DMS53 treated with DMSO at 0.1 percent for 48 hours (cell line): ENCODE measurements at regions not wholly inside any gene's neighbourhood (a gene's known extent, or its start where the extent isn't known, plus 50 kb on each side); places are given as distances from the start of the nearest gene placed in this dataset.
"Not testable (repeated sequence)": the region's sequence is repeated elsewhere in the genome, so short reads cannot be mapped to it uniquely, and the experiment has no call there.

ENCODE experiments used
- DNase-seq: peaks from one replicate; lab custom pipeline; 2025; ENCODE audit not compliant: unreplicated experiment; lab: John Stamatoyannopoulos, UW

DNA sequence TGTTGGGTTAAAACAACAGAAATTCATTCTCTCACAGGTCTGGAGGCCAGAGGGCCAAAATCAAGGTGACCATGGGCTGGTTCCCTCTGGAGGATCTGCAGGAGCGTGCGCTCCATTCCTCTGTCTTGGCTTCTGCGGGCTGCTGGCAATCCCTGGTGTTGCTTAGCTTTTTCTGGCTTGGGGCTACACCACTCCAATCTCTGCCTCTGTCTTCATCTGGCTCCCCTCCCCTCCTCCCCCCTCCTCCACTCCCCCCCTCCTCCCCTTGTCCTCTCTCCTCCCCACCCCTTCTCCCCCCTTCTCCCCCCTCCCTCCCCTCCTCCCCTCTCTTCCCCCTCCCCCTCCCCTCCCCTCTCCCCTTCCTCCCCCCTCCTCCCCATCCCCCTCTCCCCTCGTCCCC is 321.3 kb upstream of the ARID1B start:
- no peak for DNase-seq

DNA sequence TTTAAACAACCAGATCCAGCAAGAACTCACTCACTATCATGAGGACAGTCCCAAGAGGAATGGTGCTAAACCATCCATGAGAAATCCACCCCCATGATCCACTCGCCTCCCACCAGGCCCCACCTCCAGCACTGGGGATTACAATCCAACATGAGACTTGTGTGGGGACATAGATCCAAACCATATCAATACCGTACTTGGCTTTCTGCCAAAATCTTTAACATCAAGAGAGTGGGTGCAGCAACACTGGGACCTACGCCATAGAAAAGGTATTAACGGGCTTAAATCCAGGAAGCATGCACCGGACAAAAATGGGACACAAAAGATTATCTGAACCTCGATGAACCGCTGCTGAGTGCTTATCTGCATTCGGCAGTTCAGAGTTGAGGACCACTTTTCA is 322.3 kb upstream of the ARID1B start:
- DNase-seq = no peak

DNA sequence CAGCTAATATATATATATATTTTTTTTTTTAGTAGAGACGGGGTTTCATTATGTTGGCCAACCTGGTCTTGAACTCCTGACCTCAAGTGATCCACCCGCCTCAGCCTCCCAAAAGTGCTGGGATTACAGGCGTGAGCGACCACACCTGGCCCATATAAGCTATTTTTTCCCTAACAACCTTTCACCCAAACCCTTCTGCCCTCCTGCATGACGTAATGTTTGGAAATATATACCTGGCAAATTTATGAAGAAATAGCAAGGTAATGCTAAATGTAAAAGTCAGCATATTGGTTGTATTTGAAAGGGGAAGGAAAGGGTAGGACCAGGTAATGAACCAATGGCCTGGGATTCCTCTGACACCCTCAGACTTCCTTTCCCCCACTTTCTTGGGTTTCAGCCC is 325.5 kb upstream of the ARID1B start:
- no peak for DNase-seq

DNA sequence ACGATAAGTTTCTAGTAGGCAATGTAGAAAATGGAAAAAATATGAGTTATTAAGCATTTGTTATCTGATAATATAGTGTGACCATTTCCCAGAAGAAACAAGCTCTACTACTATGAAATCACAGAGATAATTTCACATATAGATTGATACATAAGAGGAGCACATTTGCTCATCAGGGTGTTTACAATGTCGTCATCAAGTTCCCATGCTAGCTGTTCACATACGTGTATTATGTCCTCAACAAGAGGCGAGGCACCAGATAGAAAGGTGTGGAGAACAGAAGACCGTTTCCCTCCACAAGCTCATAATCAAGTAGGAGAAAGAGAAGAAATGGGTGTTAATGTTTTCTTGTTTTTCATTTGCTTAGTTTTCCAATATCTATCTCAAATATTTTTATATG is 326.1 kb upstream of the ARID1B start:
- DNase-seq = no peak

DNA sequence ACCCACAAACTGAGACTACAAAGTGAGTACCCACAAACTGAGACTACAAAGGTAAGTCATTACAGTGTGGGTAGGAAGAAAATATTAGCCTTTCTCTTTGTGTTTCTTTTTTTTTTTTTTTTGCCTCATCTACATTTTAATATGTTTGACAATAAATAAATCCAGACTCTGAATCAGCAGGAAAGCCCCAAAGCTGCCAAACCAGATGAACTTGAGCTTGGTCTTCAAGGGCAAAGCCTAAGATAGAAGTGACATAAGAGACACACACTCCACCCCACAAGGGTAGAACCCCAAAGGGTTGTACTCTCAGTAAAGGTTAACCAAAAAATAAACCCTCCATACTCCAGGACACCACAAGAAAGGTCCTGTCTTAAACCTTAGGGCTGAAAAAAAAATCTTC is 326.8 kb upstream of the ARID1B start:
- DNase-seq = no peak

DNA sequence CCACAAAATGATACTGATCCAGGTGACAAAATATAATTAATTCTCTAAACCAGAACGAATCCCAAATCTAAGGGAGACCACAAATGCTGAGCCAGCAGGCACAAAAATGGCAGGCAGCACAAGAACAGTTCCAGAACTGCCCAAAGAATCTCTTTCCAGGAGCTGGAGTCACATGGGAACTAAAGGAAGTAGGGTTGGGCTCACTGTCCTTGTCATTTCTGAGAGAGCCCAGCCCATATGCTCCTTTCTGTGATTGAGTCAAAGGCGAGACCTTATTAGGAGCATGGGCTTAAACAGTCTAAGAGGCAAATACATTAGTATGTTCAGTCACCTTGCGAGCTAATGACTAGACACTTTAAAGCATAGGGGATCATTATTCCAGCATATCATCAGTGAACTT is 327.6 kb upstream of the ARID1B start:
- no peak for DNase-seq

DNA sequence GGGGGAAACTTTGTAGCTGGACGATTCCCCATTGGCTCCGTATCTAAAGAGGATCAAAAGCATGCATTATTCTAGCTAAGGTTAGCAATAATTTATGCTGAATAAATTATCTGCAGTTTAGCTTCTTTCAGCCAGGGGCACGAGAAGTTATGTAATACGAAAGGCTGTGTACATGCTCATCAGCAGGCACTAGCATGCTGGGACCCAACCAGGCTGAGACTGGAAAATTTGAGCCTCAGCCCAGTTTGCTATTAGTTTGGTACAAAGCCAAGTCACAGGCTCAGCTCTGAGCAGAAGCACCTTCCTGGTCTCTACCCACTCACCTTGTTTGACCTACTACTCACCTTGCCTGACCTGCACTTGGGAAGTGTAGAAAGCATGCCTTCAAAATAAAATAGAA is 328.1 kb upstream of the ARID1B start:
- DNase-seq = no peak

DNA sequence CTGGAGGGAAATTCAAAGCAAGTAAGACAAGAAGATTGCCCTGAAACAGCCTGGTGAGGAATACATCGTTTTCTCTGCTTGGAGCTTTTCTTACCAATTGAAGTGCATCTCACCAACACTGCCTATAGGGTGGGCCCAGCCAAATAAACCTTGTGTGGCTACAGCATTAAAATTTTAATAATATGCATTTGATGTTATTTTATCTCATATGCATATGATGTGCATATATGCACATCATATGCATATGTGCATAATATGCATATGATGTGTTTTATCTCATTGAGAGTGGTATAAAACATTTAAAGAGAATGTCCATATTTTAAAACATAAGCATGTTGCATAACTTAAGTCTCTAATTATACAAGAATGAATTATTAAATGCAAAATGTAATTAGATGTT is 328.6 kb upstream of the ARID1B start:
- DNase-seq = no peak

DNA sequence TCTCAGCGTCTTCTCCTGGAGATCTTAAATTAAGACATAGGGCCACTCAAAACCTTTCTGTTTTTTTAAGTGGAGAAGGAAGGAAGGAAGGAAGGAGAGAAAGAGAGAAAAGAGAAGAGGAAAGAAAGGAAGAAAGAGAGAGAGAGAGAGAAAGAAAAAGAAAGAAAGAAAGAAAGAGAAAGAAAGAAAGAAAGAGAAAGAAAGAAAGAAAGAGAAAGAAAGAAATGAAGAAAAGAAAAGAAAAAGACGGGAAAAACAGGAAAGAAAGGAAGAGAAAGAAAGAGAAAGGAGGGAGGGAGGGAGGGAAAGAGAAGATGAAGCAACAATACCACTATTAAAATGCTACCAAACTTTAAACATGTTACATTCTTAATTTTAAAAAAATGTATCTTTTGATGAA is 336.5 kb upstream of the ARID1B start:
- DNase-seq = no peak

DNA sequence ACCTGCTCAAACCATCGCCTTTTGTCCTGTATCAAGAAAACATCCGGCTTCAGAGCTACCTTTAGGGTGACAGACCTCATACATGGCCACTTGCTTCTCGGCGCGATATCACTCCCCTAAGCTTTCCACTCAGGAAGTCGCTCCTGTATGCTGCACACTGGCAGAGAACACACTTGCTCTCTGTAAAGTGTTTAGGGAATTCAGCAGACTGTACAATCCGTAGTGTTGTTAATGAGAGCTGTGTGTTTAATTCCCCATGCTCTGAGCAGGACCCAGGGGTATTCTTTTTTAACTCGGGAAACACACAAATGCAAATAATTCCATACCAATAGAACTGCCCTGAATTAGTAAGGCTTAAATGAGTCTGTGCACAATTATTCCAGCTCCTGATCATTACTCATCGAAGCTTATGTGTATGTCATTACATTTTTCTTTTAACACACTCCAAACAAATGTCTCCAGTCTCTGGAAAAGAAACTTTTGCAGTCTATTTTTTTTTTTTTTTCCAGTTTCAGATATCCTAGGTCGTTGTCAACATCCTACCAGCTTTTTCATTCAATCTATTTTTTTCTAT is 338.7 kb upstream of the ARID1B start:
- peak; percentile 62 for DNase-seq

DNA sequence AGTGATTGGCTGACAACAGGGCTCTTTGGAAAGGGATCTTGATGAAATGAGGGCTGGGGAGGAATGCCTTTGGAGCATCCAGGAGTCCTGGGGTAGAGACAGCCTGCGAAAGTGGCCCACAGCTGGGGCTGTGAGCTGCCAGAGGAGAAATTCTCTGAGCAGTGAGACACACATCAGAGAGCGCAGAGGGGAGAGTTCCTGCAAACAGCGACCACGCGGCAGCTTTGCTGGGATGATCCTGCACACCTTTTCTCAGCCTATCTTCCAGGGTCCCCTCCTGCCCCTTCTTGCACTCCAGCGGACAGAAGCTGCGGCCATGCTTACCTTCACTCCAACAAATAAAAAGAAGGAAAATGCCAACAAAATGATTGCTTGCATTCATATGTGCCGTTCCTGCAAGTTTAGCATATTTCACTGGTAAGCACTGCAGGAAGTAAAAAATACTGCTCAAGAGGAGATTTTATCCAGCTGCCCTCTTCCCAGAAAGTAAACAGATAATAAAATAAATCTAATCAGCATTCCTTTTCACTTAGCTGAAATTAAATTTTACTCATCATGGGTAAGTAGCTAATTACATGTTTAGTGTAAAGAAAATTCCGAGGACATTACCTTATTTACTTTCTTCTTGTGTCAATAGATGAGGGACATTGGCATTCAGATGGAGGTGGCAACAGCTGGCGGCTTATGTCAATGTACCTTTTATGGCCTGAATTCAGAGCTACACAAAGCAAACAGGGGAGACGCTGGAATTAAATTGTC is 339.9 kb upstream of the ARID1B start:
- peak; percentile 43 for DNase-seq

DNA sequence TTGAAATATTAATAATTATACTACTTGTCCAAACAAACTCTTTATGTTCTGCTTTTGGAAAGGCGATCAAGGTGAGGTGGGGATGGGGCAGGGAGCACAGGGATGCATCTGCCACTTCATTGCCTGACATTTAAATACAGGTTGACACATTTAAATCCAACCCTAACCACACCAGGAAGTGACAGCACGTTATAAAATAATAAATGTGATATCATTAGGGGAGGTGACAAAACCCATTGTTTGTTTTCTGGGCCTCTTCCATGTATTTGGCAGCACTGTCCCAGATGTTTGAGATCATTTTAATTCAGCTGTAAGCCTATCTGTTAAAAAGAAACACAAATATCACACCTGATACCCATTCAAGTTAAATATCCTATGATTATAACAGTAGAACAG is 342.4 kb upstream of the ARID1B start:
- DNase-seq = no peak

DNA sequence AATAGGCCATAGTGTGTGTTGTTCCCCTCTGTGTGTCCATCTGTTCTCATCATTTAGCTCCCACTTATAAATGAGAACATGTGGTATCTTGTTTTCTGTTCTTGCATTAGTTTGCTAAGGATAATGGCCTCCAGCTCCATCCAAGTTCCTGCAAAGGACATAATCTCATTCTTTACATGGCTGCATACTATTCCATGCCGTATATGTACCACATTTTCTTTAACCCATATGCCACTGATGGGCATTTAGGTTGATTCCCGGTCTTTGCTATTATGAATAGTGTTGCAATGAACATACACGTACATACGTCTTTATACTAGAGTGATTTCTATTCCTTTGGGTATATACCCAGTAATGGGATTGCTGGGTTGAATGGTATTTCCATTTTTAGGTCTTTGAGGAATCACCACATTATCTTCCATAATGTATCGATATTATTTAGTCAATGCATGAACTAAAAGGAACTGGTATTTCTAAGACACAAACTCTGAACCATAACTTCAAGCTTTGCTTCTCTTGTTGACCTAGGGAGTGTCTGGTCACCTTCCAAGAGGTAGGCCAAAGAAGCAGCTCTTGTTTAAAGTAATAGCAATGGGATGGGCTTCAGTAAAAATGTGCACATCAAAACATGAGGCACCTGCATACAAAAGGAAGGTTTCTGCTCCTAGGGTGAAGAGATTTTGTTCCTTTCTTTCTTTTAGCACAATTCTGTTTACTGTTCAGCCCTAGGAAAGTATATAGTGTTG is 343.0 kb upstream of the ARID1B start:
- no peak for DNase-seq

DNA sequence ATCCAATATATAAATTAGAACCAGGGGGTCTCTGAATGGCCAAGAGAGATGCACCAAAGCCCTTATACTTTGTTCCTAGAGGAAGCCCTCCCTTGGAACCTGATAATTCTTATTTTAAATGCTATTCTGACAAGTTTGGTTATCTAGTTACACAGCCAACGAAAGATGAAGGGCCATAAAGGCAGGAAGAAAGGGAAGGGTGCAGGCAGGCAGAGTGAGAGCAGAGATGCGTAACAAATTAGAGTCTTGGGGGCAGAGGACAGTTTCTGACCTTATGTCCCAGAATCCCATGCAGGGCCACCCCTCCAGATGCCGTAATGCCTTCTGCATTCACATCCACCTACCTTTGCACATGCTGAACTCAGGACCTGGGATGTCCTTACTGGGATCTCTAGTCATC is 344.6 kb upstream of the ARID1B start:
- no peak for DNase-seq

DNA sequence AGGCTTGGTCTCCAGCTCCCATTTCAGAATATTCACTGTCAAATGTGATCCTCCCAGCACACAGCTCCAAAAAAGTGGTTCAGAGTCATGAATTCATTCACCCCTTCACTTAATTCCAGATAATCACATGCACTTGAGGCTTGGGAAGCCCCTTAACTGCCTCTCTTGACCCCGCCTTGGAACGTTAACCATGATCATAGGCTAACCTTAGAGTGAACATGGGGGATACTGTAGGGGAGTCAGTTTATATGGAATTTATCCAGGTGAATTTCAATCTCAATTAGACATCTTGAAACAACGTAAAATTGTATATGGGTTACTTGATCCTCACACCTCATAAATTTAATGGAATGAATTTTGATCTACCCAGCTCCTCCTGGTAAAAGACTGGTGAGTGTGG is 346.8 kb upstream of the ARID1B start:
- DNase-seq = no peak

DNA sequence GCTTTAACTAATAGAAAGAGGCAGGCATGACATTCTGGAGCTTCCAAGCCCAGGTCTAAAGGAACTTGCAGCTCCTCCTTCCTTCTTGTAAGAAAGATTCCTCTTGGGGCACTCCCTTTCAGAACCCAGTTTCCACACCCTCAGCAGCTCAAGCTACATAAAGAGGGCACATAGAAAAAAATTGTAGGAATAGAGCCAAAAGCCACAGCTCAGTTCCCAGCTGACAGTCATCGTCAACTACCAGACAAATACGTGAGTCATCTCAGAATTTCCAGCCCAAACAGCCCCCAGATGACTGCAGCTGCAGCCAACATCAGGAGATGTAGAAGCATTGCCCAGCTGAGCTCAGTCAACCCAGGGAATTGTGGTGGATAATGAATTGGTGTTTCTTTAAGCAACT is 349.8 kb upstream of the ARID1B start:
- DNase-seq = peak; percentile 80

DNA sequence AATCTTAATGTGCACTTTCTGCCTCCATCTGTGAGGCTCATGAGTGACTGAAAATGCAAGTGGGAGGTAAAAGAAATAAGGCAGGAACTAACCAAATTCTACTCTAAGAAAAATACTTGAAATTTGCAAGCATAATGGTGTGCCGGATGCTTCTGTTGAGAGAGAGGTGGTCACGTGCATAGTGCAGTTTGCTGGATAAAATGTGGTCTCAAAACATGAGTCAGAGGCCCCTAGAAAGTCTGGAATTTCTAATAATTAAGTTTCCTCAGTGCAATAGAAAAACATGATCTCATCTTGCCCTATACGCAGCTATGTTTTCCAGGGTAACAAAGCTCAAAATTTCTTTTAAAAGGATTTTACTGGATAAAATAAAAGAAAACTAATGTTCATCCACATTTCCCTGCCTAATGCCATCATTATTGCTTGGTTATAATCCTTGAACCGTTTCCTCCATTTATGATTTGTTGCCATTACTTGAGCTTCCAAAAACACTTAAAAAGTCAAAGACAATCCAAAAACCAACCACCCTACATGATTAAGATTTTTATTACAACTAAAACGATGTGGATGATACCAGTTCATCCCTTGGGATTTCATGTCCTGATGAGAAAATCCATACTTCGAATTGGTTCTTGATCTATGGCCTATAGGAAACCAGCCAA is 351.7 kb upstream of the ARID1B start:
- DNase-seq = no peak

DNA sequence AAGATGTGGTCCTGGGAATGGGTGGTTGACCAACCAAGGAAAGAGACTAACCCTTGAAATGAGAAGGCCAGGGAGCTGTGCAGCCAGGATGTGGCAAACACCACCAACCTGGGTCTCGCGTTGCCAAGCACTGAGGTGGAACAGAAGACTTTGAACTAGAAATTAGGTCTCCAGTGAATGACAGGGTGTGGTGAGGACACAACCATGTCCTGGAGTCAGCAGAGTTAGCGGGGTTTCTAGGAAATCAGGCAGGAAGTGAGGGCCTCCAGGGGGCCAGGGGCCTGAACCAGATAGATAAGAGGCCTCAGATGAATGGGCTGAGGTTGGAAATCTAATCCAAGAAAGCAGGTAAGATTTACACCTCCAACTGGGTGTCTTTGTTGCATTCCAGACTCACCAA is 353.3 kb upstream of the ARID1B start:
- DNase-seq = no peak

DNA sequence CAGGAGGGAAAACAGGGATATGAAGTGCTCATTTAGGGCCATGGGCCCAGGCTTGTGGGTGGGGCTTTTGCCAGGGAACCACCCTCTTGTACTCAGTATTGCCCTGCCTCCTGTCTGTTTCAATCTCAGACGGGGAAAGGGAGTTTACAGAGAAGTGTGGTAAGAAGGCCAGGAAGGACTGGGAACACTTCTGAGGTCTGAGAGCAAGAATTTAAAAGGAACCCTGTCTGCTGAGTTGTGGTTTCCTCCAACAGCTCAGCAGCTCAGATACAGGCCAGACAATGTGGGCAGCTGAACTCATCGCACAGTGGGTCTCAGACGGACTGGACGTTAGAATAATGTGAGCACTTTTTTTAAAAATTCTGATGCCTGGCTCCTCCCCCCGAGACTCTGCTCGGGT is 354.1 kb upstream of the ARID1B start:
- no peak for DNase-seq

DNA sequence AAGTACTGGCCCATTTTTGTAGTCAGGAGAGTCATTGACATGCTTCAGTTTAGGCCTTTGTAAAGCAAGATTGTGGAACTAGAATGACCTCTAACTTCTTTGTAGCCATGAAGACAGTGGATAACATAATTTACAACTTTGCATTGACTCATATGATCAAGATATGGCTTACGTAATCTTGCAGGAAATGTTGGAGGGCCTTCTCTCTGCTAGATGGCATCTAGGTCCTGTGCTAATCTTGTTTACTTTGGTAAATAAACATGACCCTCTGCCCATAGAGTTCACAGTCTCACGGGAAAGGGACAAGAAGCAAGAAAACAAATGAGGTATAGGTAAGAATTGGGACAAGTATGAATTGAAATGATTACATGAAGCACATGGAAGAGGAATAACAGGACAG is 355.2 kb upstream of the ARID1B start:
- no peak for DNase-seq

DNA sequence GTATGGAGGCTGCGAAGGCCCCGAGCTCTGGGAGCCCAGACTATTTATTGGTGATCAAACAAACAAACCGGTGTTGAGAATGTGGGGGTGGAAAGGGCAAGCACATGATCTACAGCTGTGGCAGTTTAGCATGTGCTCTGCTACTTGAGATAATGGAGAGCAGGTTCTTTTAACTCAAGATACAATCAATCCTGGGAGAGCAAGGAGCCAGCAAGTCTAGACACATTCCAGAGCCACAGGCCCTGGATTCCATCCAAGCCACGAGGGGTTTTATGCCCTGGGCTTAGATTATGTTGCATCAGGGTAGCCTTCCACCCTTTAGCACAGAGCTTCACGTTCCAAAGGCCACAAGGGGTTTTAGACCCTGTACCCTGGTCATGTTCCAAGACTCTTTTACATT is 355.9 kb upstream of the ARID1B start:
- not testable (repeated sequence) for DNase-seq
